ENCODE measurements at regions not wholly inside any gene's neighbourhood (a gene's known extent, or its start where the extent isn't known, plus 50 kb on each side); places are given as distances from the start of the nearest gene placed in this dataset.

- Histone ChIP-seq H3K9ac (ENCODE audit: control insufficient read depth, insufficient read depth, low read length) (no peak overlapping the region), H3K4me3 (no peak overlapping the region), H3K27me3 (replicated peaks in 1 of 2; ENCODE audit: control insufficient read depth in 2 of 2, insufficient read depth in 2 of 2, low read length in 1 of 2) (no peaks in the 10 kb centered on the region), H3K4me2 (ENCODE audit: control insufficient read depth, insufficient read depth) (no peak overlapping the region), H3K27ac (ENCODE audit: control insufficient read depth, insufficient read depth) (no peak overlapping the region), H3K9me3 (replicated peaks; ENCODE audit: control insufficient read depth, insufficient read depth, low read length) (no peaks in the 10 kb centered on the region), H2AFZ (ENCODE audit: control insufficient read depth, low read depth, low read length) (no peak overlapping the region), H3K4me1 (ENCODE audit: control insufficient read depth, insufficient read depth, low read length) (no peaks in the 10 kb centered on the region), H4K20me1 (ENCODE audit: control insufficient read depth, insufficient read depth) (no peaks in the 10 kb centered on the region), H3K79me2 (ENCODE audit: control insufficient read depth, insufficient read depth, low read length) (no peaks in the 10 kb centered on the region), H3K36me3 (ENCODE audit: control insufficient read depth in 2 of 2, insufficient read depth in 2 of 2, low read length in 1 of 2) (no peaks in the 10 kb centered on the region)
- ChIA-PET POLR2A (no interaction called here), SMC1A (ENCODE audit: uncharacterized antibody, unreplicated experiment) (interaction anchor here (0.6 kb wide), 1 partner anchor 887 kb away, joined by 4 read pairs; no protein-coding TSS in a partner anchor), CTCF (no interaction called here), RAD21 (ENCODE audit: unreplicated experiment) (interaction anchor here (0.6 kb wide), 1 partner anchor 236 kb away, joined by 3 read pairs; no protein-coding TSS in a partner anchor)
- intact Hi-C loops (cut with micrococcal nuclease; ENCODE audit: unreplicated experiment) (no loop called here), in situ Hi-C loops (cut with MboI) (no loop called here)
- FAIRE-seq: no peak
- ATAC-seq: no peak
- TF ChIP-seq KDM1A (IDR thresholded peaks at IDR 0.05; ENCODE audit: borderline replicate concordance) (no peak), MEF2A (IDR thresholded peaks at IDR 0.05; ENCODE audit: insufficient read depth, low read depth, low read length) (no peak)
- DNase-seq (ENCODE audit: low read depth, low spot score): no peak
- 0% methylated on average over 1 of the region's 1 CpG for WGBS (ENCODE audit: insufficient coverage, insufficient replicate concordance, low lambda C conversion rate, missing lambda C conversion rate)
- BruUV-seq (replicated peaks): no TSS peak
These were observed 89.8 kb upstream of the RARB start for GRCh38 chr3:25338158-25338725.

DNA sequence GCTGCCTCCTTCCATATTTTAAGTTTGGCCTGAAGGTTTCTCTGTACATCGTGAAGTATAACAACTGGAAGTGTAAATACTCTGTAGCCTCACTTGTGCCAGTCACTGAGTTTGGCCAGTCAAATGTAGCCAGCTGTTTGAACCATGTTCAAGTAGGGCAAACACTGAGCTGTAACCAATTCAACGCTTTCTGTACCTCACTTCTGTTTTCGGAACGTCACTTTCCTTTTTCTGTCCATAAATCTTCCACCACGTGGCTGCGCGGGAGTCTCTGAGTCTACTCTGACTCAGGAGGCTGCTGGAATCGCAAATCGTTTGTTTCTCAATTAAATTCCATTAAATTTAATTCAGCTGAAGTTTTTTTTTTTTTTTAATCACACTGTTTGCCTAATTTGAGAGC lies 88.8 kb upstream of the RARB start:
- no peaks in the 10 kb centered on the region for H3K4me1 ChIP-seq (ENCODE audit: control insufficient read depth, insufficient read depth, low read length)
- 30% methylated on average over 9 of the region's 9 CpGs for WGBS (ENCODE audit: insufficient coverage, insufficient replicate concordance, low lambda C conversion rate, missing lambda C conversion rate)
- FAIRE-seq: no peak
- H2AFZ ChIP-seq (ENCODE audit: control insufficient read depth, low read depth, low read length): no peak overlapping the region
- no peaks in the 10 kb centered on the region for H3K9me3 ChIP-seq (replicated peaks; ENCODE audit: control insufficient read depth, insufficient read depth, low read length)
- ChIA-PET CTCF (no interaction called here), SMC1A (ENCODE audit: uncharacterized antibody, unreplicated experiment) (no interaction called here), RAD21 (ENCODE audit: unreplicated experiment) (no interaction called here), POLR2A (no interaction called here)
- no peak overlapping the region for H3K27ac ChIP-seq (ENCODE audit: control insufficient read depth, insufficient read depth)
- no peak overlapping the region for H3K9ac ChIP-seq (ENCODE audit: control insufficient read depth, insufficient read depth, low read length)
- H3K27me3 ChIP-seq (replicated peaks in 1 of 2; ENCODE audit: control insufficient read depth in 2 of 2, insufficient read depth in 2 of 2, low read length in 1 of 2): no peaks in the 10 kb centered on the region
- ATAC-seq: no peak
- DNase-seq (ENCODE audit: low read depth, low spot score): no peak
- intact Hi-C loops (cut with micrococcal nuclease; ENCODE audit: unreplicated experiment) (no loop called here), in situ Hi-C loops (cut with MboI) (no loop called here)
- no TSS peak for BruUV-seq (replicated peaks)
- no peaks in the 10 kb centered on the region for H3K79me2 ChIP-seq (ENCODE audit: control insufficient read depth, insufficient read depth, low read length)
- no peak overlapping the region for H3K4me3 ChIP-seq
- no peak overlapping the region for H3K4me2 ChIP-seq (ENCODE audit: control insufficient read depth, insufficient read depth)
- H3K36me3 ChIP-seq (ENCODE audit: control insufficient read depth in 2 of 2, insufficient read depth in 2 of 2, low read length in 1 of 2): no peaks in the 10 kb centered on the region
- no peaks in the 10 kb centered on the region for H4K20me1 ChIP-seq (ENCODE audit: control insufficient read depth, insufficient read depth)
- TF ChIP-seq WRNIP1 (IDR thresholded peaks at IDR 0.05; ENCODE audit: borderline replicate concordance, low read depth, low read length) (no peak), YBX1 (IDR thresholded peaks at IDR 0.05) (no peak), RAD21 (IDR thresholded peaks at IDR 0.05; ENCODE audit: insufficient read depth, low read depth, low read length) (no peak)

All from GM12878 (cell line).